Spinal cord (tissue), 9 donors: ENCODE measurements at regions not wholly inside any gene's neighbourhood (a gene's known extent, or its start where the extent isn't known, plus 50 kb on each side); places are given as distances from the start of the nearest gene placed in this dataset.
A peak's percentile ranks its signal among the peaks of the same experiment; 100 is the strongest.

Source experiments
- DNase-seq, 6 donors: peaks; one replicate each; pipeline versions ENCODE4 v3.0.0 to v3.0.0-alpha.2; 2013 to 2015; ENCODE audit warnings: low spot score in 6 of 6, low read depth in 4 of 6
- H3K27ac ChIP-seq: one replicate; pipeline ENCODE4 v1.5.1; 2013; ENCODE audit warnings: low read depth, low read length, control low read depth
- H3K27me3 ChIP-seq: one replicate; pipeline ENCODE4 v1.6.1; 2013; ENCODE audit warnings: low read length; ENCODE audit not compliant: control insufficient read depth, insufficient read depth
- H3K36me3 ChIP-seq: one replicate; pipeline ENCODE4 v1.6.1; 2013; ENCODE audit warnings: low read length; ENCODE audit not compliant: control insufficient read depth, insufficient read depth
- H3K4me1 ChIP-seq: one replicate; pipeline ENCODE4 v1.6.1; 2013; ENCODE audit warnings: low read length; ENCODE audit not compliant: control insufficient read depth, insufficient read depth
- H3K4me3 ChIP-seq: one replicate; pipeline ENCODE4 v1.5.1; 2013; ENCODE audit warnings: low read depth, low read length, control low read depth
- H3K9me3 ChIP-seq: one replicate; pipeline ENCODE4 v1.6.1; 2013; ENCODE audit warnings: low read length; ENCODE audit not compliant: control insufficient read depth, insufficient read depth
- WGBS: methylation state at CpG from one replicate; pipeline ENCODE4 v1.1.5; 2013; ENCODE audit warnings: missing lambda C conversion rate; ENCODE audit not compliant: insufficient coverage; 5-methylcytosine and 5-hydroxymethylcytosine counted together
- donor health status: healthy.

GRCh38 chr9:16331031-16331430 lies 539.4 kb downstream of the BNC2 start:
- peaks cover 13% of the 10 kb centered on the region for H3K4me1 ChIP-seq
- H3K36me3 ChIP-seq, result no peaks in the 10 kb centered on the region
- H3K9me3 ChIP-seq, result no peaks in the 10 kb centered on the region
- WGBS, result 50% methylated on average over 1 of the region's 2 CpGs
- no peak overlapping the region for H3K4me3 ChIP-seq
- DNase-seq, result no peak
- H3K27me3 ChIP-seq, result peaks cover 2% of the 10 kb centered on the region
- H3K27ac ChIP-seq, result no peak overlapping the region

- H3K27ac ChIP-seq, result no peak overlapping the region
- no peak overlapping the region for H3K4me3 ChIP-seq
- no peaks in the 10 kb centered on the region for H3K9me3 ChIP-seq
- peaks cover 2% of the 10 kb centered on the region for H3K27me3 ChIP-seq
- no peaks in the 10 kb centered on the region for H3K36me3 ChIP-seq
- H3K4me1 ChIP-seq, result peaks cover 13% of the 10 kb centered on the region
- 96% methylated on average over 3 of the region's 5 CpGs for WGBS
- DNase-seq, result no peak
These were observed 538.9 kb downstream of the BNC2 start for GRCh38 chr9:16331527-16331926.

GRCh38 chr9:16333691-16334090 lies 536.8 kb downstream of the BNC2 start:
- WGBS, result 57% methylated on average over 4 of the region's 7 CpGs
- DNase-seq, result peak in 1 of 6 donors; percentile 81
- Histone ChIP-seq H3K9me3 (no peaks in the 10 kb centered on the region), H3K4me3 (no peak overlapping the region), H3K36me3 (no peaks in the 10 kb centered on the region), H3K4me1 (peaks cover 13% of the 10 kb centered on the region), H3K27me3 (peaks cover 2% of the 10 kb centered on the region), H3K27ac (no peak overlapping the region)

GRCh38 chr9:16335788-16336580 lies 534.5 kb downstream of the BNC2 start:
- H3K27ac ChIP-seq, result no peak overlapping the region
- no peaks in the 10 kb centered on the region for H3K9me3 ChIP-seq
- no peaks in the 10 kb centered on the region for H3K36me3 ChIP-seq
- no peak overlapping the region for H3K4me3 ChIP-seq
- DNase-seq, result no peak
- H3K27me3 ChIP-seq, result peaks cover 2% of the 10 kb centered on the region
- peaks cover 5% of the 10 kb centered on the region for H3K4me1 ChIP-seq
- WGBS, result 91% methylated on average over 2 of the region's 7 CpGs

- H3K27ac ChIP-seq, result no peak overlapping the region
- DNase-seq, result no peak
- peaks cover 5% of the 10 kb centered on the region for H3K4me1 ChIP-seq
- H3K36me3 ChIP-seq, result no peaks in the 10 kb centered on the region
- H3K9me3 ChIP-seq, result no peaks in the 10 kb centered on the region
- WGBS, result 0% methylated on average over 1 of the region's 2 CpGs
- H3K4me3 ChIP-seq, result no peak overlapping the region
- H3K27me3 ChIP-seq, result no peaks in the 10 kb centered on the region
These were observed 533.6 kb downstream of the BNC2 start for GRCh38 chr9:16336833-16337232.

- Histone ChIP-seq H3K36me3 (no peaks in the 10 kb centered on the region), H3K27me3 (no peaks in the 10 kb centered on the region), H3K4me3 (no peak overlapping the region), H3K4me1 (peaks cover 5% of the 10 kb centered on the region), H3K27ac (no peak overlapping the region), H3K9me3 (no peaks in the 10 kb centered on the region)
- 100% methylated on average over 3 of the region's 5 CpGs for WGBS
- no peak for DNase-seq
These were observed 533.0 kb downstream of the BNC2 start for GRCh38 chr9:16337322-16338029.

GRCh38 chr9:16341177-16341576 lies 529.3 kb downstream of the BNC2 start:
- Histone ChIP-seq H3K4me3 (no peak overlapping the region), H3K9me3 (no peaks in the 10 kb centered on the region), H3K27me3 (no peaks in the 10 kb centered on the region), H3K36me3 (no peaks in the 10 kb centered on the region), H3K4me1 (no peaks in the 10 kb centered on the region), H3K27ac (no peak overlapping the region)
- 100% methylated on average over 1 of the region's 2 CpGs for WGBS
- DNase-seq, result no peak

GRCh38 chr9:16342246-16343020 lies 528.0 kb downstream of the BNC2 start:
- no peak for DNase-seq
- no peaks in the 10 kb centered on the region for H3K27me3 ChIP-seq
- H3K4me1 ChIP-seq, result no peaks in the 10 kb centered on the region
- no peak overlapping the region for H3K4me3 ChIP-seq
- no peaks in the 10 kb centered on the region for H3K9me3 ChIP-seq
- H3K36me3 ChIP-seq, result no peaks in the 10 kb centered on the region
- WGBS, result 87% methylated on average over 5 of the region's 7 CpGs
- no peak overlapping the region for H3K27ac ChIP-seq

GRCh38 chr9:16343249-16344237 lies 526.9 kb downstream of the BNC2 start:
- Histone ChIP-seq H3K4me3 (no peak overlapping the region), H3K27me3 (no peaks in the 10 kb centered on the region), H3K4me1 (no peaks in the 10 kb centered on the region), H3K9me3 (no peaks in the 10 kb centered on the region), H3K36me3 (no peaks in the 10 kb centered on the region), H3K27ac (no peak overlapping the region)
- no peak for DNase-seq
- WGBS, result 91% methylated on average over 5 of the region's 12 CpGs
